IMR-90 (cell line): ENCODE measurements at regions not wholly inside any gene's neighbourhood (a gene's known extent, or its start where the extent isn't known, plus 50 kb on each side); places are given as distances from the start of the nearest gene placed in this dataset.

Experiments
- ATAC-seq: fragments of 200-7000 bp; cut with Tn5 transposase; 2 replicates; pipeline ENCODE4 v1.9.1; 2020; ENCODE audit warnings: low read depth, mild to moderate bottlenecking, moderate library complexity
- BruUV-seq: library from RNA; stranded (reverse); fragments of 400-500 nt; replicated peaks from 2 replicates; lab custom pipeline; 2021; lab: Mats Ljungman, UMichigan
- CTCF ChIA-PET: fragments of 300-600 bp; formaldehyde crosslinking; extraction: SDS; loops from one replicate; lab custom pipeline; 2021; ENCODE audit warnings: antibody characterized with exemption; lab: Yijun Ruan, JAX
- POLR2A ChIA-PET: fragments of 300-600 bp; sonication (Branson Sonifier 250); formaldehyde crosslinking; loops from one replicate; lab custom pipeline; 2022; ENCODE audit warnings: antibody characterized with exemption; ENCODE audit not compliant: unreplicated experiment; lab: Charles Lee
- DNase-seq: peaks from one replicate; pipeline ENCODE4 v3.0.0; 2013
- H2AFZ ChIP-seq: replicated peaks from 2 replicates; pipeline ENCODE3; 2013; ENCODE audit warnings: low read length, mild to moderate bottlenecking; ENCODE audit not compliant: poor library complexity
- H2AK5ac ChIP-seq: 2 replicates; pipeline ENCODE4 v1.6.1; 2013; ENCODE audit warnings: low read depth, low read length, inconsistent platforms
- H2AK9ac ChIP-seq: replicated peaks from 2 replicates; pipeline ENCODE3; 2013; ENCODE audit warnings: mild to moderate bottlenecking, low read depth, low read length, moderate library complexity; ENCODE audit not compliant: poor library complexity
- H2BK120ac ChIP-seq: 2 replicates; pipeline ENCODE4 v1.6.1; 2013; ENCODE audit warnings: low read depth, low read length, inconsistent platforms
- H2BK15ac ChIP-seq: 3 replicates; pipeline ENCODE4 v1.6.1; 2013; ENCODE audit warnings: low read depth, low read length, inconsistent platforms
- H2BK20ac ChIP-seq: 2 replicates; pipeline ENCODE4 v1.6.1; 2013; ENCODE audit warnings: low read depth, mild to moderate bottlenecking, inconsistent platforms, low read length, moderate library complexity
- H2BK5ac ChIP-seq: 2 replicates; pipeline ENCODE4 v1.6.1; 2013; ENCODE audit warnings: mild to moderate bottlenecking, low read depth, low read length, inconsistent platforms; ENCODE audit not compliant: poor library complexity, severe bottlenecking
- H3K14ac ChIP-seq: replicated peaks from 2 replicates; pipeline ENCODE4 v1.6.1; 2013; ENCODE audit warnings: low read depth, low read length, inconsistent platforms
- H3K18ac ChIP-seq: 2 replicates; pipeline ENCODE4 v1.6.1; 2013; ENCODE audit warnings: low read depth, low read length, control low read depth
- H3K23ac ChIP-seq: 2 replicates; pipeline ENCODE4 v1.6.1; 2013; ENCODE audit warnings: low read depth, low read length, inconsistent platforms
- H3K27ac ChIP-seq: 2 replicates; pipeline ENCODE4 v1.5.1; 2013; ENCODE audit warnings: mild to moderate bottlenecking, control low read depth, low read length; ENCODE audit not compliant: insufficient read depth
- H3K27me3 ChIP-seq: 2 replicates; pipeline ENCODE4 v1.6.1; 2013; ENCODE audit warnings: low read length; ENCODE audit not compliant: control insufficient read depth, insufficient read depth
- H3K36me3 ChIP-seq: 2 replicates; pipeline ENCODE4 v1.6.1; 2013; ENCODE audit warnings: low read length, mixed read lengths; ENCODE audit not compliant: control insufficient read depth, insufficient read depth
- H3K4ac ChIP-seq: 2 replicates; pipeline ENCODE4 v1.6.1; 2013; ENCODE audit warnings: low read depth, low read length, inconsistent platforms
- H3K4me1 ChIP-seq: 2 replicates; pipeline ENCODE4 v1.6.1; 2013; ENCODE audit warnings: low read length, mixed read lengths; ENCODE audit not compliant: control insufficient read depth, insufficient read depth
- H3K4me2 ChIP-seq: 2 replicates; pipeline ENCODE4 v1.6.1; 2013; ENCODE audit warnings: low read depth, mild to moderate bottlenecking, control low read depth, low read length, moderate library complexity
- H3K4me3 ChIP-seq: 2 replicates; pipeline ENCODE4 v1.5.1; 2013; ENCODE audit warnings: low read depth, mild to moderate bottlenecking, control low read depth, low read length, moderate library complexity; ENCODE audit not compliant: insufficient read depth
- H3K56ac ChIP-seq: 2 replicates; pipeline ENCODE4 v1.6.1; 2013; ENCODE audit warnings: low read length, inconsistent platforms; ENCODE audit not compliant: insufficient read depth; ENCODE audit errors: extremely low read depth
- H3K79me1 ChIP-seq, 2 experiments: 2 replicates each; pipeline ENCODE4 v1.6.1; 2013; ENCODE audit warnings: low read length in 2 of 2, inconsistent platforms in 1 of 2, low read depth in 1 of 2
- H3K9ac ChIP-seq: 2 replicates; pipeline ENCODE4 v1.6.1; 2013; ENCODE audit warnings: low read depth, low read length, control low read depth
- H3K9me1 ChIP-seq: 2 replicates; pipeline ENCODE4 v1.6.1; 2013; ENCODE audit warnings: low read length, inconsistent platforms; ENCODE audit not compliant: insufficient read depth
- H3K9me3 ChIP-seq: 2 replicates; pipeline ENCODE4 v1.6.1; 2013; ENCODE audit warnings: low read length; ENCODE audit not compliant: control insufficient read depth, insufficient read depth
- H4K20me1 ChIP-seq: 2 replicates; pipeline ENCODE4 v1.6.1; 2013; ENCODE audit warnings: low read length, inconsistent platforms; ENCODE audit not compliant: insufficient read depth
- H4K5ac ChIP-seq: 2 replicates; pipeline ENCODE4 v1.6.1; 2013; ENCODE audit warnings: mild to moderate bottlenecking, low read depth, low read length, control low read depth
- H4K8ac ChIP-seq, 2 experiments: 2 replicates each; pipeline ENCODE4 v1.6.1; 2013; ENCODE audit warnings: low read depth in 2 of 2, low read length in 2 of 2, control low read depth in 1 of 2, inconsistent platforms in 1 of 2
- H4K91ac ChIP-seq: 2 replicates; pipeline ENCODE4 v1.6.1; 2013; ENCODE audit warnings: low read depth, low read length, inconsistent platforms; ENCODE audit not compliant: insufficient read depth
- BHLHE40 ChIP-seq: fragments of 150-350 bp; IDR thresholded peaks from 2 replicates; pipeline ENCODE4 v1.6.1; 2016; ENCODE audit warnings: mild to moderate bottlenecking, low read depth, low read length
- CEBPB ChIP-seq: IDR thresholded peaks from 2 replicates; pipeline ENCODE4 v1.6.1; 2012; ENCODE audit warnings: low read depth, low read length, improper control_type of control experiment
- CHD1 ChIP-seq: IDR thresholded peaks from 2 replicates; pipeline ENCODE4 v1.6.1; 2012; ENCODE audit warnings: low read depth, low read length, improper control_type of control experiment
- FOS ChIP-seq: fragments of 150-350 bp; IDR thresholded peaks from 2 replicates; pipeline ENCODE4 v1.6.1; 2016; ENCODE audit warnings: low read depth, low read length
- MAFK ChIP-seq: IDR thresholded peaks from 2 replicates; pipeline ENCODE4 v1.6.1; 2012; ENCODE audit warnings: low read depth, low read length, improper control_type of control experiment
- MAZ ChIP-seq: IDR thresholded peaks from 2 replicates; pipeline ENCODE4 v1.6.1; 2012; ENCODE audit warnings: low read depth, mild to moderate bottlenecking, low read length, improper control_type of control experiment, moderate library complexity, borderline replicate concordance
- MXI1 ChIP-seq: IDR thresholded peaks from 2 replicates; pipeline ENCODE4 v1.6.1; 2012; ENCODE audit warnings: low read depth, mild to moderate bottlenecking, low read length, moderate library complexity, borderline replicate concordance
- NFE2L2 ChIP-seq: fragments of 150-350 bp; IDR thresholded peaks from 2 replicates; pipeline ENCODE4 v1.6.1; 2016; ENCODE audit warnings: low read depth, mild to moderate bottlenecking, low read length
- POLR2A ChIP-seq: IDR thresholded peaks from 2 replicates; pipeline ENCODE4 v1.6.1; 2012; ENCODE audit warnings: mild to moderate bottlenecking, low read depth, low read length
- RAD21 ChIP-seq: IDR thresholded peaks from 2 replicates; pipeline ENCODE4 v1.6.1; 2012; ENCODE audit warnings: low read length, improper control_type of control experiment
- RCOR1 ChIP-seq: IDR thresholded peaks from 2 replicates; pipeline ENCODE4 v1.6.1; 2012; ENCODE audit warnings: mild to moderate bottlenecking, low read length, improper control_type of control experiment; ENCODE audit not compliant: insufficient replicate concordance
- RFX5 ChIP-seq: IDR thresholded peaks from 2 replicates; pipeline ENCODE4 v1.8.0; 2012; ENCODE audit warnings: low read depth, mild to moderate bottlenecking, low read length, moderate library complexity
- SMC3 ChIP-seq: fragments of 150-350 bp; IDR thresholded peaks from 2 replicates; pipeline ENCODE4 v1.6.1; 2016; ENCODE audit warnings: low read depth, mild to moderate bottlenecking, antibody characterized with exemption, low read length, moderate library complexity
- USF2 ChIP-seq: fragments of 150-350 bp; IDR thresholded peaks from 2 replicates; pipeline ENCODE4 v1.6.1; 2017; ENCODE audit warnings: mild to moderate bottlenecking, antibody characterized with exemption, low read length, low read depth
- WGBS, 2 experiments: methylation state at CpG; one replicate each; pipeline versions ENCODE4 v1.1.5 to v1.1.7; 2013; ENCODE audit warnings: missing lambda C conversion rate in 2 of 2; ENCODE audit not compliant: insufficient read length in 1 of 2; ENCODE audit errors: extremely low coverage in 2 of 2; 5-methylcytosine and 5-hydroxymethylcytosine counted together
- dilution Hi-C: fragments of 300-500 bp; cut with HindIII; formaldehyde crosslinking; loops from one replicate; pipeline ENCODE4 v1.14.3; 2018; ENCODE audit warnings: low sequenced_read_pairs; ENCODE audit not compliant: unreplicated experiment
- in situ Hi-C: fragments of 300-500 bp; cut with MboI; formaldehyde crosslinking; loops from 3 replicates; pipeline ENCODE4 v1.14.3; 2019; ENCODE audit warnings: low sequenced_read_pairs, inconsistent platforms, mixed read lengths
- intact Hi-C: fragments of 100-400 bp; cut with micrococcal nuclease; formaldehyde crosslinking; loops from 2 replicates; pipeline ENCODE4 v1.10.0; 2022
- TF ChIP-seq, protein P1 (sequence below): conservative IDR thresholded peaks from 2 replicates; pipeline ENCODE4 v1.5.1; 2012; ENCODE audit warnings: mild to moderate bottlenecking, low read depth, low read length, improper control_type of control experiment
- TF ChIP-seq, protein P2 (sequence below): fragments of 150-350 bp; IDR thresholded peaks from 2 replicates; pipeline ENCODE4 v1.6.1; 2016; ENCODE audit warnings: low read depth, mild to moderate bottlenecking, low read length, moderate library complexity, borderline replicate concordance

DNA sequence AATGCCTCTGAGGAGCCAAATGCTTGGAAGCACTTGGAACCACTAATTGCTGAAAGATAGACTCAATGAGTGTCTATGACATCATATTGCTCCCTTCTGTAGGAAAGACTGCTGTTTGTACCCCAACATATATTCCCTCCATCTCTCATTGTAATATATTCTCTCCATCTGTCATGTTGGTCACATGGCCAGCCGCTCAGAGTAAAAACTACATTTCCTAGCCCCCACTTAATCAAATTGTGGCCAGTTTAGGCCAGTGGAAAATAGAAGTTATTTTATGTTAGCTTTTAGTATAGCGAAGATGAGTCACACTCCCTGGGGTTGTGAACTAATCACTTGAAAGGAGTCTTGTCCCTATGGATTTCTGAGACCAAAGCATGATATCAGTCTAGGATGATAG, 160.2 kb downstream of the HNMT start:
- intact Hi-C loops (no loop called here), dilution Hi-C loops (no loop called here), in situ Hi-C loops (no loop called here)
- H2AFZ ChIP-seq, result no peak overlapping the region
- no peak overlapping the region for H2BK15ac ChIP-seq
- no peak overlapping the region for H3K27ac ChIP-seq
- DNase-seq (no peak), ATAC-seq (no peak)
- H3K23ac ChIP-seq, result no peak overlapping the region
- TF ChIP-seq MAZ (no peak), MXI1 (no peak), USF2 (no peak), SMC3 (no peak), MAFK (no peak), POLR2A (no peak), CHD1 (no peak), RFX5 (no peak), RCOR1 (no peak), CEBPB (no peak), FOS (no peak), RAD21 (no peak), NFE2L2 (no peak), BHLHE40 (no peak)
- TF ChIP-seq, protein P1, sequence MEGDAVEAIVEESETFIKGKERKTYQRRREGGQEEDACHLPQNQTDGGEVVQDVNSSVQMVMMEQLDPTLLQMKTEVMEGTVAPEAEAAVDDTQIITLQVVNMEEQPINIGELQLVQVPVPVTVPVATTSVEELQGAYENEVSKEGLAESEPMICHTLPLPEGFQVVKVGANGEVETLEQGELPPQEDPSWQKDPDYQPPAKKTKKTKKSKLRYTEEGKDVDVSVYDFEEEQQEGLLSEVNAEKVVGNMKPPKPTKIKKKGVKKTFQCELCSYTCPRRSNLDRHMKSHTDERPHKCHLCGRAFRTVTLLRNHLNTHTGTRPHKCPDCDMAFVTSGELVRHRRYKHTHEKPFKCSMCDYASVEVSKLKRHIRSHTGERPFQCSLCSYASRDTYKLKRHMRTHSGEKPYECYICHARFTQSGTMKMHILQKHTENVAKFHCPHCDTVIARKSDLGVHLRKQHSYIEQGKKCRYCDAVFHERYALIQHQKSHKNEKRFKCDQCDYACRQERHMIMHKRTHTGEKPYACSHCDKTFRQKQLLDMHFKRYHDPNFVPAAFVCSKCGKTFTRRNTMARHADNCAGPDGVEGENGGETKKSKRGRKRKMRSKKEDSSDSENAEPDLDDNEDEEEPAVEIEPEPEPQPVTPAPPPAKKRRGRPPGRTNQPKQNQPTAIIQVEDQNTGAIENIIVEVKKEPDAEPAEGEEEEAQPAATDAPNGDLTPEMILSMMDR, result no peak
- TF ChIP-seq, protein P2, sequence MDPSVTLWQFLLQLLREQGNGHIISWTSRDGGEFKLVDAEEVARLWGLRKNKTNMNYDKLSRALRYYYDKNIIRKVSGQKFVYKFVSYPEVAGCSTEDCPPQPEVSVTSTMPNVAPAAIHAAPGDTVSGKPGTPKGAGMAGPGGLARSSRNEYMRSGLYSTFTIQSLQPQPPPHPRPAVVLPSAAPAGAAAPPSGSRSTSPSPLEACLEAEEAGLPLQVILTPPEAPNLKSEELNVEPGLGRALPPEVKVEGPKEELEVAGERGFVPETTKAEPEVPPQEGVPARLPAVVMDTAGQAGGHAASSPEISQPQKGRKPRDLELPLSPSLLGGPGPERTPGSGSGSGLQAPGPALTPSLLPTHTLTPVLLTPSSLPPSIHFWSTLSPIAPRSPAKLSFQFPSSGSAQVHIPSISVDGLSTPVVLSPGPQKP, result no peak
- H4K5ac ChIP-seq, result no peak overlapping the region
- H3K79me1 ChIP-seq, result no peaks in the 10 kb centered on the region
- H3K9me3 ChIP-seq, result no peaks in the 10 kb centered on the region
- no TSS peak for BruUV-seq
- no peak overlapping the region for H2AK9ac ChIP-seq
- H3K56ac ChIP-seq, result no peak overlapping the region
- no peak overlapping the region for H3K14ac ChIP-seq
- no peak overlapping the region for H2BK120ac ChIP-seq
- no peak overlapping the region for H3K4ac ChIP-seq
- no CpG with 5 or more reads among the region's 2 CpGs for WGBS, 2 experiments
- no peak overlapping the region for H3K4me2 ChIP-seq
- ChIA-PET CTCF (no interaction called here), POLR2A (no interaction called here)
- H3K9ac ChIP-seq, result no peak overlapping the region
- H4K91ac ChIP-seq, result no peak overlapping the region
- H3K18ac ChIP-seq, result no peak overlapping the region
- H3K27me3 ChIP-seq, result no peaks in the 10 kb centered on the region
- no peak overlapping the region for H2BK5ac ChIP-seq
- no peak overlapping the region for H3K4me3 ChIP-seq
- H2AK5ac ChIP-seq, result no peak overlapping the region
- H3K36me3 ChIP-seq, result no peaks in the 10 kb centered on the region
- H2BK20ac ChIP-seq, result no peak overlapping the region
- 0 out of 2 replicates have a peak, but pooled peaks cover 2% of the 10 kb centered on the region for H3K4me1 ChIP-seq
- H4K8ac ChIP-seq, result no peak overlapping the region
- no peaks in the 10 kb centered on the region for H3K9me1 ChIP-seq
- no peaks in the 10 kb centered on the region for H4K20me1 ChIP-seq
